ENCODE measurements at regions not wholly inside any gene's neighbourhood (a gene's known extent, or its start where the extent isn't known, plus 50 kb on each side); places are given as distances from the start of the nearest gene placed in this dataset.

DNA sequence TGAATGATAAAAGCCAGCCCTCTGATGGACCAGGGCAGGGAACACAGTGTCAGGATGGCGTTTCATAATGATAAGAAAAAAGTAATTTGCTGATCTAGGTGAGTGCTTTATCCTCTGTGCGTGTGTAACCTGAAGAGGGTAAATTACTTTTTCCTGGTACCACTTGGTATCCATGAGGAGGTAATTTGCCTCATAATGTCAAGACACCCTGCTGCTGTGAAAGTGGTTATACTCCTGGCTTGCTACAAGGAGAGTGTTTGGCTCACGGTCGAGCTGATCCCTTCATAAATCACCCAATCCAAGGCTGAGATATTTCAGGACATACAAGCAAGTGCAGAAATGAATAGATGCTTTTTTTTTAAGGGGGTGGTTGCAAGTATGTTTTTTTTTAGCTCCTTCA, 207.2 kb upstream of the PGR start:
- peaks cover 3% of the 10 kb centered on the region for H3K9me3 ChIP-seq (replicated peaks; ENCODE audit: control insufficient read depth, insufficient read depth, low read length)
- no peak overlapping the region for H3K9ac ChIP-seq (replicated peaks; ENCODE audit: extremely low read depth, insufficient read depth, low read length)
- no peak overlapping the region for H3K4me3 ChIP-seq (replicated peaks in 1 of 3; ENCODE audit: insufficient read depth in 1 of 3, low read depth in 1 of 3, low read length in 3 of 3)
- H3K27me3 ChIP-seq (ENCODE audit: control insufficient read depth in 2 of 2, insufficient read depth in 2 of 2, low read length in 2 of 2) = no peaks in the 10 kb centered on the region
- DNase-seq (ENCODE audit: low read depth, low spot score) (no peak), FAIRE-seq (no peak)
- intact Hi-C loops (cut with micrococcal nuclease) = no loop called here
- H3K4me2 ChIP-seq (ENCODE audit: insufficient read depth, low read length) = no peak overlapping the region
- POLR2A ChIA-PET = no interaction called here
- dilution Hi-C loops (cut with MboI; ENCODE audit: extremely low pct_ligation_motif_present, low sequenced_read_pairs) = no loop called here
- TF ChIP-seq JUN (IDR thresholded peaks at IDR 0.05; ENCODE audit: borderline replicate concordance, insufficient read depth, insufficient read length, low read depth) (no peak), POLR2AphosphoS5 (IDR thresholded peaks at IDR 0.05; ENCODE audit: insufficient read depth, low read depth, low read length) (no peak), EZH2 (IDR thresholded peaks at IDR 0.05; ENCODE audit: borderline replicate concordance, low read depth, low read length, severe bottlenecking) (no peak), FOS (IDR thresholded peaks at IDR 0.05; ENCODE audit: borderline replicate concordance, insufficient read depth, low read length) (no peak), MYC (IDR thresholded peaks at IDR 0.05; ENCODE audit: low read depth, low read length) (no peak), GATA2 (IDR thresholded peaks at IDR 0.05; ENCODE audit: insufficient read depth, insufficient read length, low read depth, low read length) (no peak), POLR2A (IDR thresholded peaks at IDR 0.05; ENCODE audit: low read depth, low read length) (no peak)
- TF ChIP-seq, protein P1, sequence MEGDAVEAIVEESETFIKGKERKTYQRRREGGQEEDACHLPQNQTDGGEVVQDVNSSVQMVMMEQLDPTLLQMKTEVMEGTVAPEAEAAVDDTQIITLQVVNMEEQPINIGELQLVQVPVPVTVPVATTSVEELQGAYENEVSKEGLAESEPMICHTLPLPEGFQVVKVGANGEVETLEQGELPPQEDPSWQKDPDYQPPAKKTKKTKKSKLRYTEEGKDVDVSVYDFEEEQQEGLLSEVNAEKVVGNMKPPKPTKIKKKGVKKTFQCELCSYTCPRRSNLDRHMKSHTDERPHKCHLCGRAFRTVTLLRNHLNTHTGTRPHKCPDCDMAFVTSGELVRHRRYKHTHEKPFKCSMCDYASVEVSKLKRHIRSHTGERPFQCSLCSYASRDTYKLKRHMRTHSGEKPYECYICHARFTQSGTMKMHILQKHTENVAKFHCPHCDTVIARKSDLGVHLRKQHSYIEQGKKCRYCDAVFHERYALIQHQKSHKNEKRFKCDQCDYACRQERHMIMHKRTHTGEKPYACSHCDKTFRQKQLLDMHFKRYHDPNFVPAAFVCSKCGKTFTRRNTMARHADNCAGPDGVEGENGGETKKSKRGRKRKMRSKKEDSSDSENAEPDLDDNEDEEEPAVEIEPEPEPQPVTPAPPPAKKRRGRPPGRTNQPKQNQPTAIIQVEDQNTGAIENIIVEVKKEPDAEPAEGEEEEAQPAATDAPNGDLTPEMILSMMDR (IDR thresholded peaks at IDR 0.05; ENCODE audit: extremely low read depth in 1 of 2, insufficient read depth in 1 of 2, low read depth in 1 of 2, low read length in 2 of 2) = no peak
- TF ChIP-seq, protein P2, sequence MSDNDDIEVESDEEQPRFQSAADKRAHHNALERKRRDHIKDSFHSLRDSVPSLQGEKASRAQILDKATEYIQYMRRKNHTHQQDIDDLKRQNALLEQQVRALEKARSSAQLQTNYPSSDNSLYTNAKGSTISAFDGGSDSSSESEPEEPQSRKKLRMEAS (IDR thresholded peaks at IDR 0.05; ENCODE audit: insufficient read depth, insufficient read length) = no peak
- BruUV-seq (replicated peaks) = no TSS peak
- no peak overlapping the region for H3K27ac ChIP-seq (ENCODE audit: insufficient read depth, low read depth, low read length)
- no peaks in the 10 kb centered on the region for H3K9me1 ChIP-seq (replicated peaks; ENCODE audit: control insufficient read depth, extremely low read depth, insufficient read depth, low read length)
- no peak overlapping the region for H2AFZ ChIP-seq (ENCODE audit: low read depth, low read length)
- H3K4me1 ChIP-seq (ENCODE audit: control insufficient read depth, extremely low read depth, insufficient read depth, low read length) = no peaks in the 10 kb centered on the region
- no peaks in the 10 kb centered on the region for H4K20me1 ChIP-seq (replicated peaks; ENCODE audit: control insufficient read depth, extremely low read depth, insufficient read depth, low read length)
- H3K36me3 ChIP-seq (ENCODE audit: control insufficient read depth in 2 of 2, extremely low read depth in 1 of 2, insufficient read depth in 2 of 2, low read length in 2 of 2) = no peaks in the 10 kb centered on the region
- H3K79me2 ChIP-seq (ENCODE audit: control insufficient read depth, insufficient read depth, low read length) = no peaks in the 10 kb centered on the region
- CTCF ChIA-PET = no interaction called here
